PC-9 (cell line): ENCODE measurements at regions not wholly inside any gene's neighbourhood (a gene's known extent, or its start where the extent isn't known, plus 50 kb on each side); places are given as distances from the start of the nearest gene placed in this dataset.

Experiments used
- CTCF ChIP-seq: fragments of 200-600 bp; sonication (generic); conservative IDR thresholded peaks from 2 replicates; pipeline ENCODE4 v1.6.1; 2017; ENCODE audit warnings: mixed run types, antibody characterized with exemption, mild to moderate bottlenecking, moderate library complexity
- EZH2 ChIP-seq: fragments of 200-600 bp; sonication (generic); IDR thresholded peaks from 2 replicates; pipeline ENCODE4 v1.8.0; 2017; ENCODE audit warnings: antibody characterized with exemption, low read depth

- no peak for TF ChIP-seq CTCF
- no peak for TF ChIP-seq EZH2
Measured at GRCh38 chr11:71340086-71340606, 87.8 kb upstream of the SHANK2 start.
